ENCODE measurements at regions not wholly inside any gene's neighbourhood (a gene's known extent, or its start where the extent isn't known, plus 50 kb on each side); places are given as distances from the start of the nearest gene placed in this dataset.

DNA sequence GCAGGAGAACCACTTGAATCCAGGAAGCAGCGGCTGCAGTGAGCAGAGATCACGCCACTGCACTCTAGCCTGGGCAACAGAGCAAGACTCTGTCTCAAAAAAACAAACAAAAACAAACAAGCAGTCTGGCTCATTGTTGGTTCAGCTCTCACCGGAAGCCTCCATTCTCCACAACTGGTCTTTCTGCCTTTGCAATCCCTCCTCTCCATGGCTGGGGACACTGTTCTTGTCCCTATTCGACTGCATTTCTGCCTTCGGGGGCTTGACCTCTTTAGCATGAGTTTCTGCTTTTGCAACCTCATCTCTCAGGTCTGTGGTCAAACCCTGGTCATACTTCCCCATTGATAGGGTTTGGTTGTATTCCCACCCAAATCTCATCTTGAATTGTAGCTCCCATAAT lies 216.3 kb upstream of the NR5A2 start:
- Histone ChIP-seq H3K4me1 (no peaks in the 10 kb centered on the region), H3K36me3 (no peaks in the 10 kb centered on the region), H3K27ac (no peak overlapping the region), H3K4me3 (no peak overlapping the region), H3K9me3 (no peaks in the 10 kb centered on the region), H3K27me3 (no peaks in the 10 kb centered on the region)
- TF ChIP-seq, protein P1, sequence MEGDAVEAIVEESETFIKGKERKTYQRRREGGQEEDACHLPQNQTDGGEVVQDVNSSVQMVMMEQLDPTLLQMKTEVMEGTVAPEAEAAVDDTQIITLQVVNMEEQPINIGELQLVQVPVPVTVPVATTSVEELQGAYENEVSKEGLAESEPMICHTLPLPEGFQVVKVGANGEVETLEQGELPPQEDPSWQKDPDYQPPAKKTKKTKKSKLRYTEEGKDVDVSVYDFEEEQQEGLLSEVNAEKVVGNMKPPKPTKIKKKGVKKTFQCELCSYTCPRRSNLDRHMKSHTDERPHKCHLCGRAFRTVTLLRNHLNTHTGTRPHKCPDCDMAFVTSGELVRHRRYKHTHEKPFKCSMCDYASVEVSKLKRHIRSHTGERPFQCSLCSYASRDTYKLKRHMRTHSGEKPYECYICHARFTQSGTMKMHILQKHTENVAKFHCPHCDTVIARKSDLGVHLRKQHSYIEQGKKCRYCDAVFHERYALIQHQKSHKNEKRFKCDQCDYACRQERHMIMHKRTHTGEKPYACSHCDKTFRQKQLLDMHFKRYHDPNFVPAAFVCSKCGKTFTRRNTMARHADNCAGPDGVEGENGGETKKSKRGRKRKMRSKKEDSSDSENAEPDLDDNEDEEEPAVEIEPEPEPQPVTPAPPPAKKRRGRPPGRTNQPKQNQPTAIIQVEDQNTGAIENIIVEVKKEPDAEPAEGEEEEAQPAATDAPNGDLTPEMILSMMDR (IDR thresholded peaks at IDR 0.05), result no peak
- no peak for DNase-seq (ENCODE audit: low spot score)

DNA sequence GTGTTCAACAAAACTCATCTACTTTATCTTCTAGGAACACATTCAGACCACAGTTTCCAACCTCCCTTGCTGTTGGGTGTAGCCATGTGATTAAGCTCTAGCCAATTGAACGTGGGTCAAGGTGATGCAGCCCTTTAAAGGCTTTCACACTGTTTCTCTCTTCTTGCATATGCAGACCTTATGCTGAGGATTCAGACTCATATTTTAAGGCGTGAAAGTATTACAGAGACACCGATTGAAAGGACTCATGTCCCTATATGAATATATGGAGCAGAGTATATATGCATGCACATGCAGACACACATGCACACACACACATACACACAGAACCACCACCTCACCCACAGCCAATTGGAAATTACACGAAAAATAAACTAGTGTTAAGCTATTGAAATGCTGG lies 214.3 kb upstream of the NR5A2 start:
- no peaks in the 10 kb centered on the region for H3K27me3 ChIP-seq
- DNase-seq (ENCODE audit: low spot score), result no peak
- H3K36me3 ChIP-seq, result no peaks in the 10 kb centered on the region
- no peaks in the 10 kb centered on the region for H3K9me3 ChIP-seq
- H3K4me1 ChIP-seq, result no peaks in the 10 kb centered on the region
- H3K27ac ChIP-seq, result no peak overlapping the region
- TF ChIP-seq, protein P1 (IDR thresholded peaks at IDR 0.05), result no peak
- no peak overlapping the region for H3K4me3 ChIP-seq

DNA sequence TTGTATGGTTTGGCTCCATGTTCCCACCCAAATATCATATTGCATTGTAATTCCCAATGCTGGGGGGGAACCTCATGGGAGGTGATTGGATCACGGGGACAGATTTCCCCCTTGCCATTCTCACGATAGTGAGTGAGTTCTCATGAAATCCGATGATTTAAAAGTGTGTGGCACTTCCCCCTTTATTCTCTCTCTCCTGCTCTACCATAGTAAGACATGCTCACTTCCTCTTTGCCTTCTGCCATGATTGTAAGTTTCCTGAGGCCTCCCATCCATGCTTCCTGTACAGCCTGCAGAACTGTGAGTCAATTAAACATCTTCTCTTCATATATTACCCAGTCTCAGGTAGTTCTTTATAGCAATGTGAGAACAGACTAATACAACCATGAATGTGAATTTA lies 211.6 kb upstream of the NR5A2 start:
- TF ChIP-seq, protein P1 (IDR thresholded peaks at IDR 0.05), result no peak
- no peak overlapping the region for H3K4me3 ChIP-seq
- H3K27me3 ChIP-seq, result no peaks in the 10 kb centered on the region
- H3K27ac ChIP-seq, result no peak overlapping the region
- H3K4me1 ChIP-seq, result no peaks in the 10 kb centered on the region
- no peaks in the 10 kb centered on the region for H3K9me3 ChIP-seq
- H3K36me3 ChIP-seq, result no peaks in the 10 kb centered on the region
- DNase-seq (ENCODE audit: low spot score), result no peak

DNA sequence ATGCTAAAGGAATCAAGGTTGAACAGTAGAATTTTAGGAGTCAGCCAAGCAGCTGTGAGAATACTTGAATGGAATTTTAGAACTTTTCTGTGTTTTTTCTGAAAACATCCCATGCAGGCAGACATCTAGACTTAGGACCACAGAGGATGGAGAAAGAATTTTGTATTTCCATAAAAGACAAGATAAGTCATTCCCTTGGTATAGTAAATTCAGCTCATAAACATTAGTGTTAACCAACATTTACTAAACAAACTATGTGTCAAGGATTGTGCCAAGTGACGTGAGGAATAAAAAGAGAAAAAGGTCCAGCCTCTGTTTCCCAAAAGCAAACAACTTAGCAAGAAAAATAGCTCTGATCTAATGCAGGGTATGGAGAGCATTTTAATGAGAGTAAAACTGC lies 210.2 kb upstream of the NR5A2 start:
- H3K36me3 ChIP-seq, result no peaks in the 10 kb centered on the region

DNA sequence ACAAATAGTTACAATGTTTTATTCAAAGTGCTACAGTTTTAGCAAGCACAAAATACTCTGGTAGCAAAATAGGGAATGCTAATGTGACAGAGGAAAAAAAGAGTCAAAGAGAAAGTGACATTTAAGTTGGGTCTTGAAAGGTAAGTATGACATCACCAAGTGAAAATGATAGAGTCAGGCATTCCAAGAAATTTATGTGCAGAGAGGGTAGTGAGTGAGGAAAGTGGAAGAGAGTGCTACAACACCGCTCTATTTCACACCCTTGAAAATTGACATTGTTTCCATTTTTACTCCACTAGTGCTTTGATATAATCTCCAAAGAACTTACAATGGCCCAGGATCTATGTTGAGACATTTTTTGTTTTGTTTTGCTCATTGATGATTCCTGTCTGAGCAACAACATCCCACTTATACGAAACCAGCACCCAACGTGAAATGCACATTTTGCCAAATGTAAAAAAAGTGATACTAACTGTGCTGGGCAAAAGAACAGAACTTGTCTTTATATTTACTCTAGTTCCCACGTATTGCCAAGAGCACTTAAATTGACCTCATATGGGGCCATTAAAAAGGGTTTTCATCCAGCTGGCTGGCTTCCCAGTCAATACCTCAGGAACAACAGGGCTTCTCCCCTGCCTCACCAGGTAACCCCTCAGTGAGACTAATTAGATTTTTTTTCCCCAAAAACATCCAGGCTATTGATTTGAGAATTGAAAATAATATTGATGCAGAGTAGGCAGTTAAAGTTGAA lies 206.3 kb upstream of the NR5A2 start:
- no peaks in the 10 kb centered on the region for H3K27me3 ChIP-seq
- no peak overlapping the region for H3K4me3 ChIP-seq
- no peaks in the 10 kb centered on the region for H3K9me3 ChIP-seq
- DNase-seq (ENCODE audit: low spot score), result no peak
- no peaks in the 10 kb centered on the region for H3K36me3 ChIP-seq
- no peak overlapping the region for H3K27ac ChIP-seq
- TF ChIP-seq, protein P1 (IDR thresholded peaks at IDR 0.05), result no peak
- H3K4me1 ChIP-seq, result no peaks in the 10 kb centered on the region

More for the DNA sequence above, 210.2 kb upstream of the NR5A2 start:
- Histone ChIP-seq H3K9me3 (no peaks in the 10 kb centered on the region), H3K27ac (no peak overlapping the region), H3K27me3 (no peaks in the 10 kb centered on the region), H3K4me3 (no peak overlapping the region), H3K4me1 (no peaks in the 10 kb centered on the region)
- DNase-seq (ENCODE audit: low spot score), result no peak
- TF ChIP-seq, protein P1 (IDR thresholded peaks at IDR 0.05), result no peak

DNA sequence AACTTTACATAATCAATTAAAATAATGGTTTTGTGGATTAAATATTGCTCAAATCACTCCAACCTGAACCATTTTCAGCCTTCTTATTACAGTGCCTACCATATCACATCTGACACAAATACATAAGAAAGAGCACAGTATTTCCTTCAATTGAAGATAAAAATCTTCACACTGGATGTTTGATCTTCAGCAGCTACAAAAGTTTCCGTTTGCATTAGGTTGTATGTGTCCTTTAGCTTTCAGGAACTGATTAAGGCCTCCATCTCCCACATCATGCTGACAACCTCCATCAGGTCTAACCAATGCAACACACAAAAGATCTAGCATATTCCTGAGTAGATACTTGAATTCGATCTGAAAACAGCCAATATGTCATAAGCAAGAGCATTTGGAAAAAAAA lies 195.1 kb upstream of the NR5A2 start:
- Histone ChIP-seq H3K27ac (no peak overlapping the region), H3K4me3 (no peak overlapping the region), H3K36me3 (no peaks in the 10 kb centered on the region), H3K27me3 (no peaks in the 10 kb centered on the region), H3K9me3 (peaks cover 0 to 15% of the 10 kb centered on the region in 2 donors), H3K4me1 (no peaks in the 10 kb centered on the region)
- TF ChIP-seq, protein P1 (IDR thresholded peaks at IDR 0.05), result no peak
- DNase-seq (ENCODE audit: low spot score), result no peak

Data from right atrium auricular region (tissue), 2 donors.